ENCODE measurements at regions not wholly inside any gene's neighbourhood (a gene's known extent, or its start where the extent isn't known, plus 50 kb on each side); places are given as distances from the start of the nearest gene placed in this dataset.

DNA sequence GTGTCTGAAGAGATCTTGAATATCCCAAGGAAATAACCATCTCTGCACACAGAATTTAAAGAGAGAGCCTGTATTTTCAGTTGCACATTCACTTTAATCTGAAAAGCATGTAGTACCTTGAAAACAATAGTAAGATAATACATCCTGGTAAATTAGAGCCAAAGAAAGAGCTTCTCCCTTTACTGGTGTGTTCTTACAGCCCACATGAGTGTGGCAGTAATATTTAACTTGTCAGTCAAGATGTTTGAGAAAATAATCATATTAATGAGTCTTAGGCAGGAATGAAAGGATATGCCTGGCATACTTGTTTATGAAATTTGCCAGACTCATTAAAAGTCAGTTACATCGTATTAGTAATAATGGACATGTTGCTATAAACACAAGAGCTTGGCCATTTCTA is 908.4 kb upstream of the ADGRL4 start:
- no peak overlapping the region for H4K8ac ChIP-seq (ENCODE audit: extremely low read depth, insufficient read depth, low read length)
- ChIA-PET POLR2A (ENCODE audit: partially characterized antibody) (no interaction called here), CTCF (ENCODE audit: partially characterized antibody) (interaction anchor here (1.1 kb wide), 1 partner anchor 12 kb away, joined by 3 read pairs; no protein-coding TSS in a partner anchor)
- no peak overlapping the region for H3K23ac ChIP-seq (ENCODE audit: insufficient read length)
- no peak overlapping the region for H3K27ac ChIP-seq (ENCODE audit: low read depth, low read length)
- no peak overlapping the region for H3K14ac ChIP-seq (ENCODE audit: insufficient read length)
- no peak overlapping the region for H3K18ac ChIP-seq (ENCODE audit: extremely low read depth, low read length)
- H2BK12ac ChIP-seq (ENCODE audit: low read depth, low read length), result no peak overlapping the region
- no peaks in the 10 kb centered on the region for H3K36me3 ChIP-seq (ENCODE audit: control insufficient read depth in 2 of 4, insufficient read depth in 4 of 4, low read length in 3 of 4)
- no peaks in the 10 kb centered on the region for H3K23me2 ChIP-seq (ENCODE audit: low read depth, low read length)
- H3K79me2 ChIP-seq (ENCODE audit: control insufficient read depth in 1 of 2, insufficient read depth in 2 of 2, low read length in 2 of 2), result no peaks in the 10 kb centered on the region
- H3K56ac ChIP-seq (replicated peaks; ENCODE audit: insufficient read length, low read depth, low read length), result no peak overlapping the region
- no peak overlapping the region for H2BK5ac ChIP-seq (ENCODE audit: low read depth, low read length)
- H2BK20ac ChIP-seq (ENCODE audit: low read length), result no peak overlapping the region
- no peak overlapping the region for H3K4ac ChIP-seq (replicated peaks; ENCODE audit: insufficient read length, low read depth, low read length)
- 0 out of 4 replicates have a peak, but pooled peaks cover 0 to 2% of the 10 kb centered on the region in 2 experiments for H3K9me3 ChIP-seq (ENCODE audit: insufficient read depth in 2 of 2, low read depth in 1 of 2, low read length in 1 of 2)
- H3K79me1 ChIP-seq (ENCODE audit: low read depth, low read length), result no peaks in the 10 kb centered on the region
- H2BK120ac ChIP-seq (replicated peaks; ENCODE audit: low read depth, low read length), result no peak overlapping the region
- TF ChIP-seq BCL11A (IDR thresholded peaks at IDR 0.05; ENCODE audit: low read depth in 2 of 2, low read length in 2 of 2) (no peak), SP2 (IDR thresholded peaks at IDR 0.05; ENCODE audit: low read length) (no peak), SAP30 (IDR thresholded peaks at IDR 0.05; ENCODE audit: insufficient read depth, insufficient replicate concordance, low read length) (no peak), EZH2 (IDR thresholded peaks at IDR 0.05; ENCODE audit: low read depth, low read length, severe bottlenecking) (no peak), JUN (IDR thresholded peaks at IDR 0.05; ENCODE audit: low read depth, low read length) (no peak), CHD1 (IDR thresholded peaks at IDR 0.05; ENCODE audit: low read depth, low read length) (no peak), SIN3A (conservative IDR thresholded peaks at IDR 0.05 in 1 of 2, IDR thresholded peaks at IDR 0.05 in 1 of 2; ENCODE audit: low read depth in 1 of 2, low read length in 2 of 2) (no peak), POU5F1 (IDR thresholded peaks at IDR 0.05; ENCODE audit: low read depth, low read length) (no peak), BRCA1 (IDR thresholded peaks at IDR 0.05; ENCODE audit: low read depth, low read length) (no peak)
- TF ChIP-seq, protein P1, sequence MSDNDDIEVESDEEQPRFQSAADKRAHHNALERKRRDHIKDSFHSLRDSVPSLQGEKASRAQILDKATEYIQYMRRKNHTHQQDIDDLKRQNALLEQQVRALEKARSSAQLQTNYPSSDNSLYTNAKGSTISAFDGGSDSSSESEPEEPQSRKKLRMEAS (IDR thresholded peaks at IDR 0.05), result no peak
- DNase-seq (ENCODE audit: low read depth in 1 of 2, low spot score in 2 of 2), result no peak
- no peaks in the 10 kb centered on the region for H3K4me1 ChIP-seq (replicated peaks in 1 of 4; ENCODE audit: control insufficient read depth in 3 of 4, insufficient read depth in 4 of 4, low read length in 3 of 4)
- no peak overlapping the region for H4K91ac ChIP-seq (replicated peaks; ENCODE audit: insufficient read length, low read length)
- no peaks in the 10 kb centered on the region for H3K27me3 ChIP-seq (replicated peaks in 1 of 4; ENCODE audit: control insufficient read depth in 3 of 4, extremely low read depth in 1 of 4, insufficient read depth in 3 of 4, low read length in 3 of 4)
- WGBS, 2 experiments (ENCODE audit: extremely low coverage in 1 of 2, insufficient coverage in 1 of 2, insufficient read length in 1 of 2, insufficient replicate concordance in 2 of 2, low coverage in 1 of 2, low lambda C conversion rate in 2 of 2, missing lambda C conversion rate in 1 of 2), result 95% methylated on average over 1 of the region's 1 CpG; no CpG with 5 or more reads in 1 of the 2 experiments
- no peak for FAIRE-seq
- H3K4me2 ChIP-seq (ENCODE audit: insufficient read depth in 1 of 2, low read depth in 2 of 2, low read length in 2 of 2), result no peak overlapping the region
- no peak overlapping the region for H3K9ac ChIP-seq (replicated peaks in 1 of 4; ENCODE audit: extremely low read depth in 1 of 4, low read depth in 3 of 4, low read length in 3 of 4)
- H2AFZ ChIP-seq (ENCODE audit: low read length), result no peak overlapping the region
- no peak overlapping the region for H2AK5ac ChIP-seq (ENCODE audit: low read depth, low read length)
- no peak overlapping the region for H2BK15ac ChIP-seq (ENCODE audit: low read length)
- no peak overlapping the region for H3K4me3 ChIP-seq (ENCODE audit: extremely low read depth in 1 of 4, insufficient read depth in 2 of 4, low read depth in 3 of 4, low read length in 4 of 4)
- no peak overlapping the region for H4K5ac ChIP-seq (ENCODE audit: insufficient read length, low read depth, low read length)
- H4K20me1 ChIP-seq (replicated peaks in 1 of 2; ENCODE audit: control insufficient read depth in 1 of 2, insufficient read depth in 2 of 2, low read length in 2 of 2), result no peaks in the 10 kb centered on the region

Measured in H1 (cell line).